Superior temporal gyrus (tissue), 1 donor: ENCODE measurements at regions not wholly inside any gene's neighbourhood (a gene's known extent, or its start where the extent isn't known, plus 50 kb on each side); places are given as distances from the start of the nearest gene placed in this dataset.
"Not testable (repeated sequence)": the region's sequence is repeated elsewhere in the genome, so short reads cannot be mapped to it uniquely, and the experiment has no call there.

Experiments
- DNase-seq: peaks from one replicate; pipeline ENCODE4 v3.0.0-alpha.2; 2016; ENCODE audit errors: extremely low spot score

- DNase-seq, result no peak
Measured at GRCh38 chr2:139424101-139424500, 643.9 kb upstream of the NXPH2 start.

GRCh38 chr2:139411236-139411635 lies 631.0 kb upstream of the NXPH2 start:
- no peak for DNase-seq

GRCh38 chr2:139410833-139411174 lies 630.6 kb upstream of the NXPH2 start:
- not testable (repeated sequence) for DNase-seq

DNA sequence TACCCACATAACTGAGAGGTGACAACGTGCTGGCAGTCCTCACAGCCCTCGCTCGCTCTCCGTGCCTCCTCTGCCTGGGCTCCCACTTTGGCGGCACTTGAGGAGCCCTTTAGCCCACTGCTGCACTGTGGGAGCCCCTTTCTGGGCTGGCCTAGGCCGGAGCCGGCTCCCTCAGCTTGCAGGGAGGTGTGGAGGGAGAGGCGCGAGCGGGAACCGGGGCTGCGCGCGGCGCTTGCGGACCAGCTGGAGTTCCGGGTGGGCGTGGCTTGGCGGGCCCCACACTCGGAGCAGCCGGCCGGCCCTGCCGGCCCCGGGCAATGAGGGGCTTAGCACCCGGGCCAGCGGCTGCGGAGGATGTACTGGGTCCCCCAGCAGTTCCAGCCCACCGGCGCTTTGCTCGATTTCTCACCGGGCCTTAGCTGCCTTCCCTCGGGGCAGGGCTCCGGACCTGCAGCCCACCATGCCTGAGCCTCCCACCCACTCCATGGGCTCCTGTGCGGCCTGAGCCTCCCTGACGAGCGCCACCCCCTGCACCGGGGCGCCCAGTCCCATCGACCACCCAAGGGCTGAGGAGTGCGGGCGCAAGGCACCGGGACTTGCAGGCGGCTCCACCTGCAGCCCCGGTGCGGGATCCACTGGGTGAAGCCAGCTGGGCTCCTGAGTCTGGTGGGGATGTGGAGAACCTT lies 630.1 kb upstream of the NXPH2 start:
- not testable (repeated sequence) for DNase-seq

- DNase-seq, result no peak
Measured at GRCh38 chr2:139409212-139409611, 629.0 kb upstream of the NXPH2 start.

GRCh38 chr2:139403948-139404347 lies 623.8 kb upstream of the NXPH2 start:
- DNase-seq, result no peak

DNA sequence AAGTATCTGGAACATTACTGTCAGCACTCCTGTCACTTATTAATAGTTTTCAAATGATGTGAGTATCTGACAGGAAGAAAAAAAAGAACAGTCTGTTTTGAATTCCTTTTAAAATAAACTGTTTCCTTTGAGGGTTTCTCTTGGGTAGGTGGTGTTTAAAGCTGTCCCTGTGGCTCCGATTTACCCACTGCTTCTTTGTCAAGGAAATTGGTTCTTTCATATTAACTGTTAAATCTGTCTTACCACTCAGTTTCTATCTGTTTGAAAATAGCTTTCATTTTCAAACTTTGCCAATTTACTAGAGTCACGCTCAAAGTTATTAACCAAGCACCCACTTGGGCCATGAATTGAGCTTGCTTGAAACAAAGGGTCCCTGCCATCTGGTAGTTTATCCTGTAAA lies 614.6 kb upstream of the NXPH2 start:
- no peak for DNase-seq

DNA sequence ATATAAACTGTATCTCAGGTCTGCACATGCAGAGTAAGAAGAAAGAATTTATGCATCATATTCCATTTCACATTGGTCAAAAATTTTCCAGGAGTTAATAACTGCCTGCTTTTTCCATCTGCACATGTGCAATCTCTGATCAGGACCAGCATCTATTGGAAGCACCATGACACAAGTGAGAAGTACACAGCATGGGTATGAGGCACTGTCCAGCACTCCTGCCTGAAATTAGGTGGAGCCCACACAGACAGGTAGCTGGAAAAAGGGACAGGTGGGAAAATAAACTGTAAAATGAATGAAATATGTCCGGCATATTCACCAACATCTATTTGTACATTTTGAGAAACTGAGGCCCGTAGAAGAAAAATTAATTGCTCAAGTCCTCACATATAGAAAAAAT lies 609.2 kb upstream of the NXPH2 start:
- no peak for DNase-seq

GRCh38 chr2:139386401-139386800 lies 606.2 kb upstream of the NXPH2 start:
- DNase-seq, result no peak

GRCh38 chr2:139383532-139383931 lies 603.3 kb upstream of the NXPH2 start:
- DNase-seq, result no peak

DNA sequence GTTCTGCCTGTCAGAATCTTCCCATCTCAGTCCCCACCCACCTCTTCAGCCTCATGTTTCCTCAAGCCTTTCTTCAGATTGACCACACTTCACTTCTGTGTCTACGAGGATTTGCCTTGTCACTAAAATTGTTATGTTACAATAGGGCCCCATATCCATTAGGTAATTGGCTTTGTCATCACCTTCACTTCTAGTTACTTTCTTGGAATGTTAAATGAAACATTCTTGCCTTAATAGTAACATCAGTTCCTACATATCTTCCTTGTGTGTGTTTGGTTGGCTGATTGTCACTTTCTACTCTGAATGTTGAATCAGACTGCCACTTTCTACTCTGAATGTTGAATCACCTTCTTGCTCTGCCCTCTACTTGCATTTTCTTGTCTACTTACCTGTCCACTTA lies 599.9 kb upstream of the NXPH2 start:
- no peak for DNase-seq

- no peak for DNase-seq
Measured at GRCh38 chr2:139378373-139378772, 598.2 kb upstream of the NXPH2 start.

DNA sequence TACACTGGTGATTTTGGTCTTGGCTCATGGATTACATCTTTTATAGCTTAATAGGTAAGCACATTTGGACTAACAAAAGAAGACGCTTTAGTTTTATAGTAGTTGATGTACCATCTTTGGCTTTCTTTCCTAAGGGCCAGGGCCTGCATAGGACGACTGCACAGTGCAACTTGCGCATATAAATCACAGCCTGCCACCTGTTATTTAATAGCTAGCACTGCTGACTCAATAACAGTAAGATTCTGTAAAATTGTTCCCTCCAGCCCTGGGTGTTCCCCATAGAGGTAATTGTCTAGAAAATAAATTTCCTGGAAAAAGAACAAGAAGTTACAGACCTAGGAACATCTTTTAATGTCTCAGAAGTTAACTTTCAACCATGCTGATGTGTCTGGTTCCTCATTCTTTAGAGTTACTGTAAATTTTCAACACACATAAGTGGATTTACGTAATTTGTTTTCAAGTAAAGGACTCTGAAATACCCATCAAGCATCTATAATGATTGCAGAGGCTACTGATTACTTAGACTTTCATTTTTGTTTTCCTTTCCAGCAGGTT lies 594.2 kb upstream of the NXPH2 start:
- no peak for DNase-seq

DNA sequence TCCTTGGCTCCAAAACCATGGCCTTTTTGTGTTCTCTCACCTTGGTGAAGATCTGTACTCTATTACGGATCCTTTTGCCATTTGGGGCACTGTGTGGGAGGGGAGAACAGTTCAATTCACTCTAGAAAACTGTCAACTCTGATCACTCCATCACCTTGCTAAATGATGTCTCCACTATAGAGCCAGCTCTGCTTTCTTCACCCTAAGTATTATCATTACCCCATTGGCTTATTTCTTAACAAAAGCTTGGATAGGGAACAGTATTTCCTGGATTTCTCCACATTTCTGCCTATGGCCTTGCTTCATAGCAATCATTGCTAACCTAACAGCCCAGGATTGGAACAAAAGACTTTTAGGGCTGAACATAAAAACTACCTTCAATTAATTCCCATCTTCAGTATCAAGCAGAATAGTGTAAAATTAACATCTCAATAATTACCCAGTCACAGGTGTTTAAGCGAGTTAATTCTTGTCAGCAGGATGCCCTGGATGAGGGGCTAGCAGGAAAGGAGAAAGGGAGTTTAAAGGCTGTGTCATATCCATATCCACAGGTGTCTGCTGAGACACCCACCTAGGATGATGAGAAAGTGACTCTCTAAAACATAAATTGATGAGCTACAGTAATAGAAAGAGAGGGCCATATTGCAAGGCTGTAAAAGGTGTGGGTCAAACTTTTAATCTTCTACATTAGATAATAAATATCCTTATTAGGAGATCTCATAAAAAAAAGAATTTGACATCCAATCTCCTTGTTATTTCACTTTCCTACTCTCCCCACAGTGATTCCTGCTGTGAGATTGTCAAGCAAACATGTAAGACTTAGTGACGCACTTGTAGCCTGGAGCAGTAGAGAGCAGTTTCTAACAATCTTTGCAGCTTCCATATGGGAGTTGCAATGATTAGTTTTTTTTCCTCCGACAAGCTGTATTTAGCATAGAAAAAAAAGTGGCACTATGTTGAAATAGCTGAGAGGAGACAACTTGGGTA lies 589.5 kb upstream of the NXPH2 start:
- no peak for DNase-seq

GRCh38 chr2:139367416-139367815 lies 587.2 kb upstream of the NXPH2 start:
- DNase-seq, result no peak

GRCh38 chr2:139366681-139367080 lies 586.5 kb upstream of the NXPH2 start:
- no peak for DNase-seq

- no peak for DNase-seq
Measured at GRCh38 chr2:139365189-139365588, 585.0 kb upstream of the NXPH2 start.

GRCh38 chr2:139360654-139361053 lies 580.5 kb upstream of the NXPH2 start:
- no peak for DNase-seq

DNA sequence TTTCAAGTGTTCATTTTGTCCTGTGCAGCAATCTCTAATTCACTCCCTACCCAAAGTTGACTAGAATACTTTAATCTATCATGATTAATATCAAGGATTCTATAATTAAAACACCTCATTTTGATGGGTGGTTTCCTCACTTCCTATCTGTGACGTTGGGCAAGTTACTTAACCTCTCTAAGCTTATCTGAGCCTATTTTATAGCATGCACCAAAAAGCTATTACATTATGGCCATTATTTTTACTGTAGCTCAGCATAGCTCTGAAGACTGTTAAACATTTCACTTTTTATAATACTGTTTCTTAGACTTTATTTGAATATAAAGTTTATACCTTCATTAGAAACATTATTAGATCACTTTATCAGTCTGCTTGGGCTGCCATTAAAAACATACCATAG lies 579.6 kb upstream of the NXPH2 start:
- DNase-seq, result no peak

DNA sequence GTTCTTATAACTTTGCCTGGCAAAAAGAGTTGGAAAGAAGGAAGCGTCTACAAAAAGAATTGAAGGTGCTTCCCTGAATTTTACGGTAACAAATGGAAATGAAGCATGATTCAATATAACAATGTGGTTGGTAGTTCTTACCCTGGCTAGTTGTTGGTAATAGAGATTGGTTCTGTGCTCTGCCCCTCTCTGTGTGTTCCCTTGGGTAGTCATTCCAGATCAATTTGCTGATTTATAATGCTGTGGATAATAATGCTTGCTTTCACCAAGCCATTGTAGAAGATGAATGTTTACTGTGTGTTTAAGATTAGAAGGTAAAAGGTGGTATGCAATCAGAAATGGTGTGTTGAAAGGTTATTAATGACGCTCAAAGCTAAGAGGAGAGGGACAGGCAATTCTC lies 577.8 kb upstream of the NXPH2 start:
- DNase-seq, result no peak

- no peak for DNase-seq
Measured at GRCh38 chr2:139354518-139354917, 574.3 kb upstream of the NXPH2 start.

GRCh38 chr2:139353874-139354273 lies 573.7 kb upstream of the NXPH2 start:
- DNase-seq, result no peak

DNA sequence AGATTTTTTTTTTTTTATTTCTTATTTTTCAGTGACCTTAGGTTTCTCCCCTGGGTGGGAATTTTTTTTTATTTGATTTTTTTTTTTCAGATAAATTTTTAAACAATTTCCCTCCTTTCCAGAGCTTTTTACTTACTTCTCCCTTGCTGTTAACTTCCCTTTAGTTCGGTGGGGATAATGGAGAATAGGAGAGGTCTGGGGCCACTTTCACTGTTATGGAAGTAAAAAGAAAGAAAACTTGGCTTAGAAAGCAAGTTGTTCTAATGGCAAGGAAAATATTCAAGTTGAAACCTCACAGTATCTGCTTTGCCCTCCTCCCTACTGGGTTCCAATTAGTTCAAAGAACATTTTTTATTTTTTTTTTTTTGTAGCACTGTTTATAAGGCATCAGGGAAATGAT lies 537.1 kb upstream of the NXPH2 start:
- DNase-seq, result no peak
